Psoas muscle (tissue), 7 donors: ENCODE measurements at regions not wholly inside any gene's neighbourhood (a gene's known extent, or its start where the extent isn't known, plus 50 kb on each side); places are given as distances from the start of the nearest gene placed in this dataset.

Source experiments
- ATAC-seq, 4 donors: fragments of 200-7000 bp; cut with Tn5 transposase; one replicate each; pipeline ENCODE4 v1.9.1; 2020; ENCODE audit warnings: moderate library complexity in 3 of 4, mild to moderate bottlenecking in 2 of 4
- DNase-seq, 2 donors: peaks; one replicate each; pipeline ENCODE4 v3.0.0-alpha.2; 2020
- H3K27ac ChIP-seq: fragments of 200-600 bp; one replicate; pipeline ENCODE4 v1.8.0; 2022
- H3K27me3 ChIP-seq, 3 donors: fragments of 200-600 bp in 1 of 3; one replicate each; pipeline versions ENCODE4 v1.6.1 to v1.8.0; 2013 to 2022; ENCODE audit warnings: low read length in 2 of 3, mild to moderate bottlenecking in 2 of 3, moderate library complexity in 1 of 3; ENCODE audit not compliant: insufficient read depth in 3 of 3
- H3K36me3 ChIP-seq, 2 donors: fragments of 200-600 bp in 1 of 2; one replicate each; pipeline versions ENCODE4 v1.6.1 to v1.8.0; 2013 to 2022; ENCODE audit warnings: low read depth in 1 of 2, mild to moderate bottlenecking in 1 of 2, moderate library complexity in 1 of 2; ENCODE audit not compliant: insufficient read depth in 1 of 2
- H3K4me1 ChIP-seq: fragments of 200-600 bp; one replicate; pipeline ENCODE4 v1.8.0; 2022
- H3K4me3 ChIP-seq: fragments of 200-600 bp; one replicate; pipeline ENCODE4 v1.8.0; 2022; ENCODE audit warnings: mild to moderate bottlenecking
- H3K9me3 ChIP-seq: fragments of 200-600 bp; one replicate; pipeline ENCODE4 v1.8.0; 2022
- CTCF ChIP-seq: fragments of 200-600 bp; IDR thresholded peaks from one replicate; pipeline ENCODE4 v1.8.0; 2022; ENCODE audit warnings: antibody characterized with exemption
- WGBS, 3 donors: extraction: QIAGEN DNeasy Blood & Tissue Kit; methylation state at CpG; one replicate each; pipeline versions ENCODE4 v1.1.6 to v1.1.7; 2013; 5-methylcytosine and 5-hydroxymethylcytosine counted together
- intact Hi-C, 2 donors: fragments of 100-400 bp; cut with DNase I; formaldehyde crosslinking; loops; one replicate each; pipeline versions ENCODE4 v1.11.0 to v1.14.2; 2022
- donor health status: healthy with polysubstance abuse.
- donor health status: DM: no; HTN: no; CAD: no; lungs with moderate emphysema.
- donor health status: Bipolar disorder and iron deficiency.
- donor health status: healthy.
- donor health status: DM: yes; HTN: yes; CAD: no.
- donor health status: DM: no; HTN: no; CAD: no.
- donor health status: DM: yes; HTN: yes; CAD: no.

DNA sequence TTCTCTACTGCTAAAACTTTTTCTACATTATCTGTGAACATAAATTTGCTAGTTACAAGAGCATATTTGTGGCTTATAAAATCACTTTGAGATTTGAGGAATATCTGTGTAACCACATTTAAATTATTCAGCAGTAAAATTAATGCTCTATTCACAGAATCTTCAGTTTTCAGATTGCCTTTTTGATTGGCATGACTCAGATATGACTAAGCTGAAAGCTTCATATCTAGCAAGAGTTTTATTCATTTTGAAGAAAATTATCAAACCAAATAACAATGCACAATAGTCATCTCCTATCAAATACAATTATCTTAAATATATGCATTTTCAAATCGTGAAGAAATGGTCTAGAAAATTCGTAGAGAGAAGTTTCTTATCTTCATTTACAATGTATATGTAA, 1498.2 kb upstream of the B3GALT2 start:
- intact Hi-C loops: no loop called here
- no peak overlapping the region for H3K4me3 ChIP-seq
- TF ChIP-seq CTCF: no peak

DNA sequence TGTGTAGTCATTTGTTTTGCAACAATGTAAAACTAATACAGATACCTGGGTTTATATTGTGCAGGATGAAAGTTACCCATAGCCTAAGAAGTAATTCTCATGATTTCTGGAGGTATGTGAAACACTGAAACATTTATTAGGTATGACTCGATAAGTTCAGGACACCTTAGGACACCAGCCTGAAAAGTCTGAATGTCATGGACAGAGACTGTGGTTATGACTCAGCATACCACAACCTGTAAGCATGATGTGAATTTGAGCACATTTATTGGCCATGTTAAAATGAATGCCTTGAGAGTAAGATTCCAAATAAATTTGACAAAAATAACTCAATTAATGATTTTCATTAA, 1471.7 kb upstream of the B3GALT2 start:
- no peak for DNase-seq
- H3K9me3 ChIP-seq: no peaks in the 10 kb centered on the region
- H3K36me3 ChIP-seq: no peaks in the 10 kb centered on the region
- no peak overlapping the region for H3K27ac ChIP-seq
- intact Hi-C loops: no loop called here
- no peak for ATAC-seq
- H3K27me3 ChIP-seq: no peaks in the 10 kb centered on the region
- no peak for TF ChIP-seq CTCF
- H3K4me1 ChIP-seq: no peaks in the 10 kb centered on the region
- WGBS, 3 donors: 88 to 97% (median 91%) methylated on average over 1 of the region's 1 CpG
- H3K4me3 ChIP-seq: no peak overlapping the region

More for the DNA sequence above, 1498.2 kb upstream of the B3GALT2 start:
- no peak overlapping the region for H3K27ac ChIP-seq
- DNase-seq: no peak
- no peak for ATAC-seq
- H3K9me3 ChIP-seq: no peaks in the 10 kb centered on the region
- no peaks in the 10 kb centered on the region for H3K36me3 ChIP-seq
- WGBS, 3 donors: 59 to 64% (median 61%) methylated on average over 2 of the region's 2 CpGs
- H3K4me1 ChIP-seq: no peaks in the 10 kb centered on the region
- no peaks in the 10 kb centered on the region for H3K27me3 ChIP-seq

- DNase-seq (no peak), ATAC-seq (no peak)
- Histone ChIP-seq H3K27ac (no peak overlapping the region), H3K36me3 (no peaks in the 10 kb centered on the region), H3K27me3 (no peaks in the 10 kb centered on the region), H3K4me3 (no peak overlapping the region), H3K4me1 (no peaks in the 10 kb centered on the region), H3K9me3 (no peaks in the 10 kb centered on the region)
- WGBS, 3 donors: 66 to 73% (median 73%) methylated on average over 1 of the region's 1 CpG
- no peak for TF ChIP-seq CTCF
- intact Hi-C loops: no loop called here
Measured at GRCh38 chr1:194654956-194655355, 1468.5 kb upstream of the B3GALT2 start.

DNA sequence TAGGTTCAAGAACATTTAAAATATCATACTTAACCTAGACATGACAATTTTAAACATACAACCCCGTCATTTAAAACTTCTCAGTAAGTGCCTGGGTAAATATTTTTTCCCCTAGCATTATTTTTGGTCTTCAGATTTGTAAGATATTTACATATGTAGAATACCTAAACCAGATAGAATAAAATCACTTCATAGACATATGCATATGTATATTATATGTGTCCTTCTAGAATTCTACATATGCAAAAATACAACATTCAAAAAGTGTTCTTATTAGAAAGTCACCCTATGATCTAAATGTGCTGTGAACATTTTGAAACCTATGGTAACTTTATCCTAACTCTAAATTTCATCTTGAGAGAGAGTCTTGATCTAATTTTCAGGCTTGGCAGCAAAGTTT, 1467.0 kb upstream of the B3GALT2 start:
- no peaks in the 10 kb centered on the region for H3K27me3 ChIP-seq
- no peaks in the 10 kb centered on the region for H3K36me3 ChIP-seq
- no peak overlapping the region for H3K27ac ChIP-seq
- H3K4me1 ChIP-seq: no peaks in the 10 kb centered on the region
- 66 to 82% (median 80%) methylated on average over 1 of the region's 1 CpG for WGBS, 3 donors
- intact Hi-C loops: no loop called here
- DNase-seq (no peak), ATAC-seq (no peak)
- H3K4me3 ChIP-seq: no peak overlapping the region
- no peaks in the 10 kb centered on the region for H3K9me3 ChIP-seq
- TF ChIP-seq CTCF: no peak

- Histone ChIP-seq H3K4me1 (no peaks in the 10 kb centered on the region), H3K4me3 (no peak overlapping the region), H3K9me3 (no peaks in the 10 kb centered on the region), H3K36me3 (no peaks in the 10 kb centered on the region), H3K27ac (no peak overlapping the region), H3K27me3 (no peaks in the 10 kb centered on the region)
- WGBS, 3 donors: 73 to 81% (median 81%) methylated on average over 2 of the region's 2 CpGs
- no peak for DNase-seq
- TF ChIP-seq CTCF: no peak
- no peak for ATAC-seq
- intact Hi-C loops: no loop called here
Measured at GRCh38 chr1:194647118-194647517, 1460.7 kb upstream of the B3GALT2 start.
